ENCODE measurements at regions not wholly inside any gene's neighbourhood (a gene's known extent, or its start where the extent isn't known, plus 50 kb on each side); places are given as distances from the start of the nearest gene placed in this dataset.
"Not testable (repeated sequence)": the region's sequence is repeated elsewhere in the genome, so short reads cannot be mapped to it uniquely, and the experiment has no call there.

- in situ Hi-C loops (cut with MboI; ENCODE audit: low sequenced_read_pairs): no loop called here
Measured at GRCh38 chr5:39919876-39920275, 495.1 kb upstream of the DAB2 start.

- in situ Hi-C loops (cut with MboI; ENCODE audit: low sequenced_read_pairs): no loop called here
Measured at GRCh38 chr5:39912906-39913305, 488.1 kb upstream of the DAB2 start.

- in situ Hi-C loops (cut with MboI; ENCODE audit: low sequenced_read_pairs): not testable (repeated sequence)
Measured at GRCh38 chr5:39907267-39907951, 482.6 kb upstream of the DAB2 start.

- in situ Hi-C loops (cut with MboI; ENCODE audit: low sequenced_read_pairs): no loop called here
Measured at GRCh38 chr5:39906146-39906545, 481.4 kb upstream of the DAB2 start.

- in situ Hi-C loops (cut with MboI; ENCODE audit: low sequenced_read_pairs): no loop called here
Measured at GRCh38 chr5:39905356-39905755, 480.6 kb upstream of the DAB2 start.

- in situ Hi-C loops (cut with MboI; ENCODE audit: low sequenced_read_pairs): no loop called here
Measured at GRCh38 chr5:39902626-39903025, 477.8 kb upstream of the DAB2 start.

GRCh38 chr5:39898731-39899130 is 474.0 kb upstream of the DAB2 start:
- in situ Hi-C loops (cut with MboI; ENCODE audit: low sequenced_read_pairs): no loop called here

DNA sequence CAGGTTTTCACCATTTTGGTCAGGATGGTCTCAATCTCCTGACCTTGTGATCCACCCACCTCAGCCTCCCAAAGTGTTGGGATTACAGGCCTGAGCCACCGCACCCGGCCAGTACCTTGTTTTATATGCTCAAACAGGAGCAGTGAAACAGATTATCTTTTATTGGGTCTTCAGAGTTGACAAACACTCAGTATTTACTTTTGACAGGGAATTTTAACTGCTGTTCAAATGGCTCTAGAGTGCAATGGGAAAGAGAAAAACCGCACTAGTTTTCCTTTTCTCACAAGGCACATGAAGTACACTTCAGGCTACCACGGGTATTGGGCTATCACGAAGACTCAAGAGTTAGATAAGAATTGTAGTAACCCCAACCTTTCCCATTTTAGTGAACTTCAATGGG is 471.9 kb upstream of the DAB2 start:
- in situ Hi-C loops (cut with MboI; ENCODE audit: low sequenced_read_pairs): no loop called here

DNA sequence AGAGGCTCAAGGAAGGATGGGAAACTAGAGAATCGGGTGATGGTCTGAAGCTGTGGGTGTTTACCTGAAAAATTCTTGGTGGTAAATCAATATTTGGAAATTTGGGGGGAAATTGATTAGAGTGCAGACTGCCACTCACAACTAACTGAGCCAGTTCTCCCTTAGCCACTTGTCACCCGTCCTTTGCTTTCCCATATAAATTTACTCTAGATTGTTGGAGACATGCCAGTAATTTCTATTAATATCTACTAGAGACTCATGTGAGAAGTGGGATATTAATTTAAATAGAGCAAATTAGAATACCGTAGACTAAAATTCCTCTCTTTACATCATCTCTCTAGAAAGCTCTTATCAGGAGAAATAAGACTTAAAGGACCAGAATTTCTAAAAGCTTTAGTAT is 471.3 kb upstream of the DAB2 start:
- in situ Hi-C loops (cut with MboI; ENCODE audit: low sequenced_read_pairs): no loop called here

DNA sequence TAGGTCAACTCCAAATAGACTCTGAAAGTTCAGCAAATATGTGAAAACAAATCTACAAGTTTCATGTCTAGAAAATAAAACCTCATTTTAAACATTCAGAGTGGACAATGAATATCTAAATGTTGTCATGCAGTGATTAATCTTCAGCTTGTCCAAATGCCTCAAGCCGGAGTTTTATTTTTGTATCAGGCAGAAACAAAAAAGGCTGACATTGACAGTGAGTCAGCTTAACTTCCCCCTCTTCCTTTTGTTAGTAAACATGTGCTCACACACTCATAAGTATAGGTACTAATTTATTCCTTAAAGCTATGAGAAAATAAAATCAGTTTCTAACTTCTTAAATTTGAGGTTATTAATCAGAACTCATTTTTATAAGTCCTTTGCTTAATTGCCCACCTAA is 467.9 kb upstream of the DAB2 start:
- in situ Hi-C loops (cut with MboI; ENCODE audit: low sequenced_read_pairs): no loop called here

DNA sequence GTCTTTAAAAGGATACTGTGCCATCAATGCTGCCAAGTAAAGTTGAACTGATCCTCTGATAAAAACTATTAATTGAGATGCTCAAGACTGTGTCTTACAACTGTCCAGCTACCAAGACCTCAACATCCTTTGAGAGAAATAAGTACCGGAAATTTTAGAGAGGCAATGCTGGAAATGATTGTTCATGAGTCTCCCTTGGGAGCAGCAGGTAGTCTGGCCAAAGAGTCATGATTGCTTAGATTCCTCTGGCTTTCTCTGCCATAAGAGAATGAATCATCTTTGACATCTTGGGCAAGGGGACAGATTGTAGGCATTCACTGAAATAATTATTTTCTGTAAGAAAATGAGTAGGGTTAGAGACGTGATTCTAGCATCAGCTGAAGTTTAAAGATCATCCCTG is 466.6 kb upstream of the DAB2 start:
- in situ Hi-C loops (cut with MboI; ENCODE audit: low sequenced_read_pairs): no loop called here

DNA sequence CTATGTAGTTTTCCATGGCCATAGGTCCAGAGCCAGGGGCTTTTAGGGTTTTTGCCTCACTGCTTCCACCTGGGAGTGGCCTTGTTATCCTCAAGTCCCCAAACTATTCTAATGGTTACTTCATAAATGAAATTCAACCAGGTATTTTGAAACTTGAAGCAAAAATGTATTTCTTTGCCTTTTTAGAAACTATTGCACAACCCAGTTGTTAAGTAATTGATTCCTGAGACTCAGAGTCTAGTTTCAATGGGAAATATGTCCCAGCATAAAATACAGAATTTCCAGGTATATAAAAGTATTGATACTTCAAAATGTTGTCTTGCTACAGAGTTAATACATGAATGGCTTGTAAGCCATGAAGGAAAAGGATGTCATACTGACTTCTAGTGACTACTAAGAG is 456.2 kb upstream of the DAB2 start:
- in situ Hi-C loops (cut with MboI; ENCODE audit: low sequenced_read_pairs): no loop called here

GRCh38 chr5:39877479-39877878 is 452.7 kb upstream of the DAB2 start:
- in situ Hi-C loops (cut with MboI; ENCODE audit: low sequenced_read_pairs): no loop called here

DNA sequence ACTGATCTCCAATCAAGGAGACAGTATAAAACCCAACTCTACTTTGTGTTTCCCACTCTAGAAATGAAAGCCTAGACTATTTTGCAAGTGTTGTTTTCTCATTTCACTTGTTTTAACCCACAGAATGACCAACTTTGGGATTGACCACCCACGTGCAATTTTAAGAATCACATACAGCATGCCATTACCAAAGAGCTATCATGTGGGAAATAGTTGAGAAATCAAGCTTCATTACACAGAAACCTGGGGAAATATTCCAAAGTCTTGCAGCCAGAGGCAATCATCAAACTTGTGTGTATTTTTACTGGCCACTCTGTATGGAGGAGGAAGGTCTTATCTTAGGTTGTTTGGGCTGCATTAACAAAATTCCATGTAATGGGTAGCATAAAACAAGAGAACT is 451.4 kb upstream of the DAB2 start:
- in situ Hi-C loops (cut with MboI; ENCODE audit: low sequenced_read_pairs): no loop called here

DNA sequence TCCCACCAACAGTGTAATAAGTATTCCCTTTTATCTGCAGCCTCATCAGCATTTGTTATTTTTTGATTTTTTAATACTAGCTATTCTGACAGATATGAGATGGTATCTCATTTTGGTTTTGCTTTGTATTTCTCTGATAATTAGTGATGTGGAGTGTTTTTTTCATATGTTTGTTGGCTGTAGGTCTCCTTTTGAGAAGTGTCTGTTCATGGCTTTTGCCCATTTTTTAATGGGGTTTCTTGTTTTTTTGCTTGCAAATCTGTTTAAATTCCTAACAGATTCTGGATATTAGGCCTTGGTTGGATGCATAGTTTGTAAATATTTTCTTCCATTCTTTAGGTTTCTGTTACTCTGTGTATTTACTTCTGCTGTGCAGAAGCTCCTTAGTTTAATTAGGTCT is 445.4 kb upstream of the DAB2 start:
- in situ Hi-C loops (cut with MboI; ENCODE audit: low sequenced_read_pairs): no loop called here

DNA sequence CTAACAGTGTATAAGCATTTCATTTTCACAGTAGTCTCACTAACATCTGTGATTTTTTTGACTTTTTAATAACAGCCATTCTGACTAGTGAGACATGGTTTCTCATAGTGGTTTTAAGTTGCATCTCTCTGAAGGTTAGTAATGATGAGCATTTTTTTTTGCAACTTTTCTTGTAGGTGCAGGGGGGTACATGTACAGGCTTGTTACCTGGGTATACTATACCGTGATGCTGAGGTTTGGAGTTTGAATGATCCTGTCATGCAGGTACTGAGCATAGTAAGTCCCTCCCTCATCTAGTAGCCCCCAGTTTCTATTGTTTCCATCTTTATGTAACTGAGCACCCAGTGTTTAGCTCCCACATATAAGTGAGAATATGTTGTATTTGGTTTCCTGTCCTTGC is 444.6 kb upstream of the DAB2 start:
- in situ Hi-C loops (cut with MboI; ENCODE audit: low sequenced_read_pairs): no loop called here

DNA sequence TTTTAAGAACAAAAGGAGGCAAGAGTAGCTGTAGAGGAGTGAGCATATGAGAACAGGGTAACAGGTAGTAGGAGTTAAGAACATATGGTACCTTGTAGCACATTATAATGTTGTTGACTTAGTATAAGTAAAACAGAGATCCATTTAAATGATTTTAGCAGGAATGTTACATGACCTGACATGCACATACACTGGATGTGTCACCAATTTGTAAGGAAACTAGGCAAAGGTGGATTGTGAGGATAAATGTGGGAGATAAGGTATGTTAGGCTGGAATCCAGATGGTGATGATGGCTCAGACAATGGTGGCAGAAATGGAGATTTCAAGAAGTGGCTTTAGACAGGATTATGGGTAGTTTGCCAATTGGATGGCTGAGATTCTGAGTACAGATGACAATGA is 443.1 kb upstream of the DAB2 start:
- in situ Hi-C loops (cut with MboI; ENCODE audit: low sequenced_read_pairs): no loop called here

DNA sequence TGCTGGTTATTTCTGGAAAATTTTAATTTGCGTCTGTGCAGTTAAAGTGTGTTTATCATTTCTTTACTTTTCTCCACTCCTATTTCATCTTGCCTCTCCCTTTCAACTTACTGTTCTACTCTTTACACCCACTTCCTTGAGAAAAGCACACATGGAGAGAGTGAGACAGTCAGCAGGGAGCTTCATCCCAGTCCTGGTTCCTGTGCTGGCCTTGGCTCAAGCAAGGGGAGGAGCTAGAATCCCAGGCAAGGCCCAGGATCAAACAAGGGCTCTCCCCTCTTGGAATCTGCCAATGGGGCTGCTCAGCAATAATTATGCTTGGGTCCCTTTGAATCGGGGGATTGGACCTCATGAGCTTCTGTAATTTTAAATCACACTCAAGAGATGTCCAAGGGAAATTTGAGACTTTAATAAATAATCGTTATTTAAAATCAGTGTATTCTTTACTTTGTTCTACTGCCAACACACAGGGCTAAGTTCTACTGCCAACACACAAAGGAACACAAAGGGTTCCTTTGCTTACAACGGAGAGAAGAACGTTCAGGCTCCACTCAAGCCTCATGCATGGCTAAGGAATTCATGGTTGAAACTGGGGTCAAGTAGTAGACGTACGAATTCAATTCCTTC is 439.3 kb upstream of the DAB2 start:
- in situ Hi-C loops (cut with MboI; ENCODE audit: low sequenced_read_pairs): no loop called here

GRCh38 chr5:39857041-39857440 is 432.3 kb upstream of the DAB2 start:
- in situ Hi-C loops (cut with MboI; ENCODE audit: low sequenced_read_pairs): no loop called here

DNA sequence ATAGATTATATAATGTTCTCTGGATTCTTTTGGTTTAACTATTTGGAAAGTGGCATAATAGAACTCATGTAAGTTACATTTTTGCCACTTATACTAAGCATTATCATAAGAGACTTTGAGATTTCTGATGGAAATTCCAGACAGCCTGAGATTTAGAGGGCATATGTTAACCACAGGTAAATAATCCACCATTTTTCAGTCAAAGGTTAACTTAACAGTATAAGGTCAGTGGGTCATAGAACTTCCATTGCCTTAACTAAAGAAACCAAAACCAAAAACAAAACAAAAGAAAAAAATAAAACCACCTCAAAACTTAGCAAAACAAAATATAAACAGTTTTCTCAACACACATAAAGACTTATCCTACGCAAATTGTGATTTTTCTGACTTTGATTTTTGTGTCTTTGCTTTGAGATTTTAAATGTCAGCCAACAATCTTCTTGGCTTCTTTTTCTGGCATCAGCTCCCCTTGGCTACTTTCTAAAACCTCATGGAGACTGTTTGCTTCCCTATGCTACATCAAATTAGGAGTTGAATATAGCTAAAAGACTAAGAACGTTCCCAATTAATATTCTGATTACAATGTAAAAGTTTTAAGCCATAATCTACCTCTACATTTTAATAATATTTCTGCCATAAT is 430.1 kb upstream of the DAB2 start:
- in situ Hi-C loops (cut with MboI; ENCODE audit: low sequenced_read_pairs): no loop called here

GRCh38 chr5:39850291-39850690 is 425.5 kb upstream of the DAB2 start:
- in situ Hi-C loops (cut with MboI; ENCODE audit: low sequenced_read_pairs): no loop called here

DNA sequence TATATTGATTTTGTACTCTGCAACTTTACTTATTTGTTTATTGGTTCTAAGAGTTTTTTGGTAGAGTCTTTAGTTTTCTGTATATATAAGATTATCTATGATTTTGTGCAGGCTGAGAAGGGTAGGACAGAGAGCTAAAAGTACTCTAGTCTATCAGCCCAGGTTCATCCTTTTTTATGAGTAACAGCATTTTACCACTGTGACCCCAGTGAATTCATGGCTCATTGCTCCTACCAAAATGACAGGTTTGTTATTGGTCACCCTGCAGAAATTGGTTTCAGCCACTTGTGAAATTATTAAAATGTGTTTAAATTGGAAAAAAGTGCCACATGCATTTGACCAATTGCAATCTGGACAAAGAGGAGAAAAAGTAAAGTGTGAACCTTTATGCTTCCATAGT is 421.4 kb upstream of the DAB2 start:
- in situ Hi-C loops (cut with MboI; ENCODE audit: low sequenced_read_pairs): no loop called here

GRCh38 chr5:39843767-39844166 is 419.0 kb upstream of the DAB2 start:
- in situ Hi-C loops (cut with MboI; ENCODE audit: low sequenced_read_pairs): no loop called here

Data from hTERT RPE-1 (cell line).